HepG2 (cell line): ENCODE measurements at regions not wholly inside any gene's neighbourhood (a gene's known extent, or its start where the extent isn't known, plus 50 kb on each side); places are given as distances from the start of the nearest gene placed in this dataset.

Experiments
- ATAC-seq: fragments of 200-7000 bp; cut with Tn5 transposase; 3 replicates; pipeline ENCODE4 v1.9.1; 2020; ENCODE audit warnings: mild to moderate bottlenecking, moderate library complexity
- BruUV-seq: library from RNA; stranded (reverse); fragments of 400-500 nt; replicated peaks from 2 replicates; lab custom pipeline; 2021; lab: Mats Ljungman, UMichigan
- CTCF ChIA-PET: fragments of 300-600 bp; formaldehyde crosslinking; extraction: SDS; loops from one replicate; lab custom pipeline; 2021; ENCODE audit warnings: low total read pairs, inconsistent platforms, low intra/inter-chr PET ratio; lab: Yijun Ruan, JAX
- POLR2A ChIA-PET: fragments of 350-600 bp; sonication (Branson Sonifier 250); formaldehyde crosslinking; loops from one replicate; lab custom pipeline; 2020; ENCODE audit warnings: antibody characterized with exemption, inconsistent platforms; lab: Yijun Ruan, JAX
- DNase-seq: peaks from one replicate; pipeline ENCODE4 v3.0.0-alpha.2; 2015; ENCODE audit warnings: low spot score
- FAIRE-seq: peaks from 3 replicates; lab custom pipeline; 2011; peaks lifted over from hg19 to GRCh38; lab: Jason Lieb, UNC
- H2AFZ ChIP-seq: one replicate; pipeline ENCODE4 v1.6.1; 2011; ENCODE audit warnings: low read length, inconsistent platforms
- H3K27ac ChIP-seq: fragments of 300-600 bp; 3 replicates; pipeline ENCODE4 v1.8.0; 2011; ENCODE audit warnings: mixed run types, mild to moderate bottlenecking, mixed read lengths, low read length, inconsistent platforms; ENCODE audit not compliant: insufficient read depth; ENCODE audit errors: extremely low read length
- H3K27me3 ChIP-seq, 2 experiments: fragments of 200-600 bp in 1 of 2; 2 replicates in 1 of 2; 3 replicates in 1 of 2; pipeline versions ENCODE4 v1.6.0 to v1.8.0; 2011; ENCODE audit warnings: low read length in 2 of 2, mild to moderate bottlenecking in 2 of 2, moderate library complexity in 2 of 2, inconsistent platforms in 1 of 2; ENCODE audit not compliant: insufficient read depth in 2 of 2, control insufficient read depth in 1 of 2
- H3K36me3 ChIP-seq, 2 experiments: fragments of 200-600 bp in 1 of 2; replicated peaks in 1 of 2; 2 replicates in 1 of 2; 3 replicates in 1 of 2; pipeline versions ENCODE4 v1.5.1 to v1.8.0; 2011; ENCODE audit warnings: low read length in 2 of 2, inconsistent platforms in 1 of 2; ENCODE audit not compliant: insufficient read depth in 2 of 2, control insufficient read depth in 1 of 2
- H3K4me1 ChIP-seq: 2 replicates; pipeline ENCODE4 v1.5.1; 2012; ENCODE audit warnings: low read length, inconsistent platforms; ENCODE audit not compliant: insufficient read depth
- H3K4me2 ChIP-seq: 2 replicates; pipeline ENCODE4 v1.6.0; 2011; ENCODE audit warnings: low read depth, low read length, inconsistent platforms
- H3K4me3 ChIP-seq, 3 experiments: fragments of 200-600 bp in 1 of 3; sonication (generic), shearing (Covaris generic) in 1 of 3; replicated peaks in 1 of 3; 2 replicates each; pipeline ENCODE4 v1.5.1; 2011 to 2016; ENCODE audit warnings: low read length in 3 of 3, inconsistent platforms in 2 of 3, low read depth in 2 of 3, mild to moderate bottlenecking in 2 of 3, control low read depth in 1 of 3, mixed read lengths in 1 of 3; ENCODE audit not compliant: insufficient read depth in 1 of 3
- H3K79me2 ChIP-seq: one replicate; pipeline ENCODE4 v1.6.1; 2011; ENCODE audit warnings: low read length, inconsistent platforms; ENCODE audit not compliant: insufficient read depth
- H3K9ac ChIP-seq: 2 replicates; pipeline ENCODE4 v1.6.0; 2011; ENCODE audit warnings: mild to moderate bottlenecking, low read depth, low read length, inconsistent platforms; ENCODE audit not compliant: insufficient read depth
- H3K9me3 ChIP-seq: 2 replicates; pipeline ENCODE4 v1.5.1; 2012; ENCODE audit warnings: mild to moderate bottlenecking, low read length
- H4K20me1 ChIP-seq: 2 replicates; pipeline ENCODE4 v1.6.0; 2011; ENCODE audit warnings: inconsistent platforms, mild to moderate bottlenecking, low read length, moderate library complexity; ENCODE audit not compliant: insufficient read depth
- HBP1 ChIP-seq: IDR thresholded peaks from 2 replicates; pipeline ENCODE4 v1.6.1; 2016; ENCODE audit warnings: low read depth, control low read depth
- HMGXB3 ChIP-seq: sonication (generic); formaldehyde crosslinking; IDR thresholded peaks from 2 replicates; pipeline ENCODE4 v1.4.0; 2020; ENCODE audit warnings: missing genetic modification reagents, borderline replicate concordance
- RNF219 ChIP-seq: sonication (generic); formaldehyde crosslinking; IDR thresholded peaks from 2 replicates; pipeline ENCODE4 v1.5.0; 2020; ENCODE audit warnings: mild to moderate bottlenecking, missing genetic modification reagents
- ZNF18 ChIP-seq: sonication (generic); formaldehyde crosslinking; IDR thresholded peaks from 2 replicates; pipeline ENCODE4 v1.8.0; 2022; ENCODE audit warnings: mild to moderate bottlenecking, missing genetic modification reagents; ENCODE audit not compliant: insufficient replicate concordance
- WGBS: methylation state at CpG from one replicate; pipeline ENCODE4 v1.1.6; 2017; ENCODE audit warnings: low lambda C conversion rate; 5-methylcytosine and 5-hydroxymethylcytosine counted together
- in situ Hi-C: cut with HindIII; loops from 2 replicates; pipeline ENCODE4 v1.10.0; 2017; ENCODE audit warnings: low pct_unique_long_range_greater_than_20kb; ENCODE audit not compliant: extremely low pct_ligation_motif_present
- intact Hi-C: fragments of 100-400 bp; cut with micrococcal nuclease; formaldehyde crosslinking; loops from one replicate; pipeline ENCODE4 v1.10.0; 2022; ENCODE audit not compliant: unreplicated experiment

GRCh38 chr22:44594951-44595350 is 96.9 kb upstream of the RTL6 start:
- H3K27me3 ChIP-seq: peaks cover 7 to 56% of the 10 kb centered on the region in 2 experiments
- H3K79me2 ChIP-seq: no peaks in the 10 kb centered on the region
- POLR2A ChIA-PET: no interaction called here
- WGBS: 22% methylated on average over 11 of the region's 11 CpGs
- no peak overlapping the region for H3K4me2 ChIP-seq
- no peak overlapping the region for H3K27ac ChIP-seq
- H2AFZ ChIP-seq: no peak overlapping the region
- no peak for FAIRE-seq
- H3K36me3 ChIP-seq: no peaks in the 10 kb centered on the region
- no peaks in the 10 kb centered on the region for H4K20me1 ChIP-seq
- no peak overlapping the region for H3K9ac ChIP-seq
- in situ Hi-C loops (no loop called here), intact Hi-C loops (no loop called here)
- DNase-seq: no peak
- no peak for TF ChIP-seq HMGXB3 (CRISPR knock-in tag)
- no peak for TF ChIP-seq RNF219 (CRISPR knock-in tag)
- TF ChIP-seq ZNF18: no peak
- TF ChIP-seq HBP1 (CRISPR knock-in tag): no peak
- TF ChIP-seq, all 625 proteins: peak for 0
- H3K9me3 ChIP-seq: no peaks in the 10 kb centered on the region
- CTCF ChIA-PET: no interaction called here
- BruUV-seq: no TSS peak
- no peak overlapping the region for H3K4me3 ChIP-seq
- ATAC-seq: no peak
- no peaks in the 10 kb centered on the region for H3K4me1 ChIP-seq
